ENCODE measurements at regions not wholly inside any gene's neighbourhood (a gene's known extent, or its start where the extent isn't known, plus 50 kb on each side); places are given as distances from the start of the nearest gene placed in this dataset.

GRCh38 chr2:239806758-239807434, 218.2 kb downstream of the NDUFA10 start:
- TF ChIP-seq GATA3 (IDR thresholded peaks at IDR 0.05; ENCODE audit: low read depth, low read length) = no peak
- no peak for TF ChIP-seq GATA2 (IDR thresholded peaks at IDR 0.05; ENCODE audit: low read depth, low read length)

Measured in SH-SY5Y (cell line).